Left hindlimb (tissue), 1 donor: ENCODE measurements at regions not wholly inside any gene's neighbourhood (a gene's known extent, or its start where the extent isn't known, plus 50 kb on each side); places are given as distances from the start of the nearest gene placed in this dataset.
"Not testable (repeated sequence)": the region's sequence is repeated elsewhere in the genome, so short reads cannot be mapped to it uniquely, and the experiment has no call there.

Experiments
- DNase-seq: peaks from one replicate; pipeline ENCODE4 v3.0.0-alpha.2; 2018

DNA sequence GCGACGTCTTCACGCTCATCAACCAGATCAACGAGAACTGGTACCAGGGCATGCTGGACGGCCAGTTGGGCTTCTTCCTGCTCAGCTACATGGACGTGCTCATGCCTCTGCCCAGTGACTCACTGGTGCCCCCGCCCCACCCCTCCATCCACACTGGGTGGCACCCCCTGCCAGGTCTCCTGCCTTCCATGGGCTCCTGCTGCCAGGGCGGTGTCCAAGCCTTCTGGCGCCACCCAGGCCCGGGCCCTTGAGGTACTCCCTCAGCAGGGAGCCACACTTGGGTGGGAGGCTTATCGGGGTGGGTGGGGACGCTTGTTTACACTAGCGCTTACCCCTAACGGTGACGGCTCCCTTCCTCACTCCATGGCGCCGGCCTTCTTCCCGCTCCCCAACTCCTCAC lies 148.2 kb downstream of the GOSR1 start:
- not testable (repeated sequence) for DNase-seq

DNA sequence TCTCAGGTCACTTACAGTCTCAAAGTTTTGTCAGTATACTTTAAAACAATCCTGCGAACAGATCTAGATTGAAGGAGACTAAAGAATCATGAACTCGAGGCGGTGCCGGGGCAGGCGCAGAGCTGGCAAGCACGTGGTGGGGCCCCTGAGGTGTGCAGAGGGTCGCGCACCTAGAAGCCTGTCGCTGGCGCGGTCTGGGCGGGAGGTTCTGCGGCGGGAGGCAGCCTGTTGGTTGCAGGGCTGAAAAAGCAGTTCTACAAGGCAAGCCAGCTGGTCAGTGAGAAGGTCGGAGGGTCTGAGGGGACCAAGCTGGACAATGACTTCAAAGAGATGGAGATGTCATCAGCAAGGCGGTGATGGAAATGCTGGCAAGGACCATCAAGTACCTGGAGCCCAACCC lies 147.0 kb downstream of the GOSR1 start:
- not testable (repeated sequence) for DNase-seq

GRCh38 chr17:30609682-30610081 lies 132.5 kb downstream of the GOSR1 start:
- DNase-seq, result not testable (repeated sequence)

DNA sequence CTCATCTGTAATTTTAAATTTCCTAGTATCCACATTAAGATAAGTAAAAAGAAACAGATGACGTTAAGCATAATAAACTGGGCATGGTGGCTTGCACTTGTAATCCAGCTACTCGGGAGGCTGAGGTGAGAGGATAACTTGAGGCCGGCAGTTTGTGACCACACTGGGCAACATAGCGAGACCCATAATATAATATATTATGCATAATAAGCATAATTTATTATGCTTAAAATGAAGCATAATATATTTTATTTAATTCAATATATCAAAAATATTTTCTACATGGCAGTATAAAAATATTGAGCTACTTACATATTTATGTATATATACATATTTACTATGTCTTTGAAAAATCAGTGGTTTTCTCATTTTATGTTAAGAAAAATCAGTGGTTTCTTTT lies 128.3 kb downstream of the GOSR1 start:
- DNase-seq, result no peak

- no peak for DNase-seq
Observed at GRCh38 chr17:30605027-30605426, 127.8 kb downstream of the GOSR1 start.

- DNase-seq, result not testable (repeated sequence)
Observed at GRCh38 chr17:30602396-30602795, 125.2 kb downstream of the GOSR1 start.

DNA sequence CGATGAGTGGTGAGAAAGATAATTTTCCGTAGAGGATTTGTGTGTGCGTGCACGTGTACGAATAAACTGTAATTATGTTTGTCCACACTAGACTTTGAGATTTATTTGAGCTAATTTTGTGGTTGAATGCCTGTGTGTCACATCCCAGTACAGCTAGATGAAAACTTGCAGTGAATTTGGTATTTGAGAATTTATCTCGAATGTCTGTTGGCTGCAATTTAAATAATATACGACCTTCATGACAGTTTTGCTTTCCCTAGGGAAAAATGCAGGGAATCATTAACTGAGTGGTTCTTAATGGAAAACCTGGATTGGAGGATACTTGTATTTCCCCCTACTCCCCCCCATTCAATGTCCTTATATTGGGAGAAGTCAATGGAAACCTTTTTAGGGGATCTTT lies 124.8 kb downstream of the GOSR1 start:
- not testable (repeated sequence) for DNase-seq

GRCh38 chr17:30600830-30601494 lies 123.8 kb downstream of the GOSR1 start:
- DNase-seq, result no peak

GRCh38 chr17:30600060-30600829 lies 123.0 kb downstream of the GOSR1 start:
- DNase-seq, result peak; percentile 89

- no peak for DNase-seq
Observed at GRCh38 chr17:30599428-30600059, 122.3 kb downstream of the GOSR1 start.

GRCh38 chr17:30597776-30598288 lies 120.6 kb downstream of the GOSR1 start:
- DNase-seq, result no peak

DNA sequence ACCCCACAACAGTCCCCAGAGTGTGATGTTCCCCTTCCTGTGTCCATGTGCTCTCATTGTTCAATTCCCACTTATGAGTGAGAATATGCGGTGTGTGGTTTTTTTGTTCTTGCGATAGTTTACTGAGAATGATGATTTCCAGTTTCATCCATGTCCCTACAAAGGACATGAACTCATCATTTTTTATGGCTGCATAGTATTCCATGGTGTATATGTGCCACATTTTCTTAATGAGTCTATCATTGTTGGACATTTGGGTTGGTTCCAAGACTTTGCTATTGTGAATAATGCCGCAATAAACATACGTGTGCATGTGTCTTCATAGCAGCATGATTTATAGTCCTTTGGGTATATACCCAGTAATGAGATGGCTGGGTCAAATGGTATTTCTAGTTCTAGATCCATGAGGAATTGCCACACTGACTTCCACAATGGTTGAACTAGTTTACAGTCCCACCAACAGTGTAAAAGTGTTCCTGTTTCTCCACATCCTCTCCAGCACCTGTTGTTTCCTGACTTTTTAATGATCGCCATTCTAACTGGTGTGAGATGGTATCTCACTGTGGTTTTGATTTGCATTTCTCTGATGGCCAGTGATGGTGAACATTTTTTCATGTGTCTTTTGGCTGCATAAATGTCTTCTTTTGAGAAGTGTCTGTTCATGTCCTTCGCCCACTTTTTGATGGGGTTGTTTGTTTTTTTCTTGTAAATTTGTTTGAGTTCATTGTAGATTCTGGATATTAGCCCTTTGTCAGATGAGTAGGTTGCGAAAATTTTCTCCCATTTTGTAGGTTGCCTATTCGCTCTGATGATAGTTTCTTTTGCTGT lies 120.0 kb downstream of the GOSR1 start:
- not testable (repeated sequence) for DNase-seq

DNA sequence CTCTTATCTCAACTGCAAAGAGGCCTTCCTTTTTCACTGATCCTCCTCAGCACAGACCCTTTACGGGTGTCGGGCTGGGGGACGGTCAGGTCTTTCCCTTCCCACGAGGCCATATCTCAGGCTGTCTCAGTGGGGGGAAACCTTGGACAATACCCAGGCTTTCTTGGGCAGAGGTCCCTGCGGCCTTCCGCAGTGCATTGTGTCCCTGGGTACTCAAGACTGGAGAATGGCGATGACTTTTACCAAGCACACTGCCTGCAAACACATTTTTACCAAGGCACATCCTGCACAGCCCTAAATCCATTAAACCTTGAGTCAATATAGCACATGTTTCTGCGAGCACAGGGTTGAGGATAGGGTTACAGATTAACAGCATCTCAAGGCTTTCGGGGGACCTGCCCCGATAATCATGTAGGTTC lies 117.8 kb downstream of the GOSR1 start:
- DNase-seq, result not testable (repeated sequence)

- no peak for DNase-seq
Observed at GRCh38 chr17:30594223-30594952, 117.2 kb downstream of the GOSR1 start.

- DNase-seq, result no peak
Observed at GRCh38 chr17:30590081-30590733, 113.0 kb downstream of the GOSR1 start.

DNA sequence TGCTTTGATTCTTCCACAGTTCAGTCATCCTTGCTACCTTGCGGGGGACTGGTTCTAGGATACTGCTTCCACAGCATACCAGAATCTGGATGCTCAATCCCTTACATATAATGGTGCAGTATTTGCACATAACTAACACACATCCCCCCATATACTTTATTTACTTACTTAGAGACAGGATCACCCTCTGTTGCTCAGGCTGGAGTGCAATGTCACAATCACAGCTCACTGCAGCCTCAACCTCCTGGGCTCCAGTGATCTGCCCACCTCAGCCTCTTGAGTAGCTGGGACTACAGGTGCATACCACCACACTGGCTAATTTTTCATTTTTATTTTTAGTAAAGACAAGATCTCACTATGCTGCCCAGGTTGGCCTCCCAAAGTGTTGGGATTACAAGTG lies 112.2 kb downstream of the GOSR1 start:
- no peak for DNase-seq

DNA sequence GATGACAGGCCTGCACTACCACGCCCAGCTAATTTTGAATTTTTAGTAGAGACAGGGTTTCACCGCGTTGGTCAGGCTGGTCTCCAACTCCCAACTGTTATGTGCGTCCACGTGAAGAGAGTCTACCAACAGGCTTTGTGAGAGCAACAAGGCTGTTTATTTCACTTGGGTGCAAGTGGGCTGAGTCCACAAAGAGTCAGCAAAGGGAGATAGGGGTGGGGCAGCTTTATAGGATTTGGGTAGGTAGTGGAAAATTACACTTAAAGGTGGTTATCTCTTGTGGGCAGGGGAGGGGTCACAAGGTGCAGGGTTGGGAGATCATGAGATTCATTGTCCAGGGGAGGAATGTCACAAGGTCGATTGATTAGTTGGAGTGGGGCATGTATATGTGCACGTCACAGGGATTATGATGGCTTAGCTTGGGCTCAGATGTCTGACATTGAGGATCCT lies 111.6 kb downstream of the GOSR1 start:
- no peak for DNase-seq

GRCh38 chr17:30586818-30587595 lies 109.8 kb downstream of the GOSR1 start:
- DNase-seq, result no peak

DNA sequence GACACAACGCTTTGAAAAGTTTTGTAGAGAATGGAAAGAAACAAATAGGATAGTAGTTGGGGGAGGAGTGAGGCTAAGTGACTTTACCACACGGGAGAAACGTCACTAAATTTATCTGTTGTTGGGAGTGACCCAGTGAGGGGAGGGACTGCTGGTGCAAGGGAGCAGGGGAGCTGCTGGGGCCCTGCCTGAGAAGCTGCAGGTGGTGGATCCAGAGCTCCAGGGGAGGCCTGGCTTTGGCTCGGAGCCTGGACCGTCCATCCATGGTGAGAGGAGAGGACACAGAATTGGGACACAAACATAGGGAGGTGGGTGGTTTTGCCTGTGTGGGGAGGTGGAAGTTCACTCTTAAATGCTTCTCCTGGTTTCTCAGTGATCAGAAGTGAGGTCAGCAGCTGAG lies 107.6 kb downstream of the GOSR1 start:
- DNase-seq, result no peak

DNA sequence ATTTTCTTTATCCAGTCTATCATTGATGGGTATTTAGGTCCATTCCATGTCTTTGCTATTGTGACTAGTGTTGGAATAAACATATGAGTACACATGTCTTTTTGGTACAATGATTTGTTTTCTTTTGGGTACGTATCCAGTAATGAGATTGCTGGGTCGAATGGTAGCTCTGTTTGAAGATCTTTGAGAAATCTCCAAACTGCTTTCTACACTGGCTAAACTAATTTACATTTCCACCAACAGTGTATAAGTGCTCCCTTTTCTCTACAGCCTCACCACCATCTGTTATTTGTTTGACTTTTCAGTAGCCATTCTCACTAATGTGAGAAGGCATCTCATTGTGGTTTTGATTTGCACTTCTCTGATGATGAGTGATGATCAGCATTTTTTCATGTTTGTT lies 103.7 kb downstream of the GOSR1 start:
- no peak for DNase-seq
